K562 (cell line): ENCODE measurements at regions not wholly inside any gene's neighbourhood (a gene's known extent, or its start where the extent isn't known, plus 50 kb on each side); places are given as distances from the start of the nearest gene placed in this dataset.
A peak's percentile ranks its signal among the peaks of the same experiment; 100 is the strongest.

Source experiments
- JUND ChIP-seq, 2 experiments: IDR thresholded peaks; 2 replicates in 1 of 2; 3 replicates in 1 of 2; pipeline ENCODE4 v1.6.1; 2011; ENCODE audit warnings: borderline replicate concordance in 2 of 2, low read depth in 2 of 2, low read length in 2 of 2, improper control_type of control experiment in 1 of 2, missing biosample characterization in 1 of 2, missing genetic modification characterization in 1 of 2, missing genetic modification reagents in 1 of 2
- TBP ChIP-seq: optimal IDR thresholded peaks from 2 replicates; pipeline ENCODE3; 2011; ENCODE audit warnings: low read depth, low read length, improper control_type of control experiment
- ZEB2 ChIP-seq: fragments of 450-650 bp; IDR thresholded peaks from 2 replicates; pipeline ENCODE4 v1.6.1; 2016
- TF ChIP-seq, protein P1 (sequence below): sonication (generic); formaldehyde crosslinking; IDR thresholded peaks from 2 replicates; pipeline ENCODE4 v1.9.0; 2022; ENCODE audit warnings: mild to moderate bottlenecking, missing genetic modification reagents
- TF ChIP-seq, protein P2 (sequence below): fragments of 250-450 bp; sonication (Bioruptor Pico); IDR thresholded peaks from 2 replicates; pipeline ENCODE4 v1.8.0; 2021; ENCODE audit warnings: borderline replicate concordance, mild to moderate bottlenecking, moderate library complexity; ENCODE audit not compliant: poor library complexity, severe bottlenecking
- TF ChIP-seq, protein P3 (sequence below): fragments of 250-450 bp; sonication (Bioruptor Pico); IDR thresholded peaks from 2 replicates; pipeline ENCODE4 v1.4.0; 2020

DNA sequence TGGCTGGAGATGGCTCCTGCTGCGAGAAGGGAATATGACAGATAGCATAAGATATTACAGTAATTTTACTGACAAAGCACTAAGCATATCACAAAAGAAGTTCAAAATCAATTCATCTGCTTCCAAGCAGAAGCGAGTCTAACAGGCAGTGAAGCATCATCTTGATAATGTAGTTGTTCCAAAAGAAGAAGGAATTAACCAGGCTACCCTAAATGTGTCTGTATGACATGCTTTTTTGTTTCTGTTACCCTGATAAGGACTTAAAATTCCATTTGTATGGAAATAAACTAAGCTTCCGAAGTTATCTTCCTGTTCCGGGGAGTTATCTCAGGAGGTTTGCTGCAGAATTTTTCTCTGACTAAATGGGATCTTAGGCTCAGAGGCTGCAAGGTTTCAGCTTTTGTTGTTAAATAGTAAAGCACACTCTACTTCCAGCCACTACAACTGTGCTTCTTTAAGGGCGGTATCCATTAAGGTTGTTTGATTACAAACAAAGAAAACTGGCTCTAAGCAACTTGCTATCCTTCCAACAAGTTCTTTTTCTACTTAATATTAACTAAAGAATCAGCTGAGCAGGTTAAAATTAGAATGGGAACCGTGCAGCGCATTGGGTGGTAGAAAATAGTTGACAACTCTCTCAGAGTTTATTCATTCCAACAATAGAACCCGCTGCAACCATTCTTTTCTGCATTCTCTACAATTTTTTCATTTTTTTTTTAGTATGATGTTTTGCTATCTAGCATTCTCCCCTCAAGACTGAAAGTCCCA lies 607.3 kb downstream of the UQCRFS1 start:
- TF ChIP-seq TBP = peak; percentile 37
- TF ChIP-seq ZEB2 = no peak
- TF ChIP-seq, protein P1, sequence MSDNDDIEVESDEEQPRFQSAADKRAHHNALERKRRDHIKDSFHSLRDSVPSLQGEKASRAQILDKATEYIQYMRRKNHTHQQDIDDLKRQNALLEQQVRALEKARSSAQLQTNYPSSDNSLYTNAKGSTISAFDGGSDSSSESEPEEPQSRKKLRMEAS (CRISPR knock-in tag) = no peak
- TF ChIP-seq, protein P2, sequence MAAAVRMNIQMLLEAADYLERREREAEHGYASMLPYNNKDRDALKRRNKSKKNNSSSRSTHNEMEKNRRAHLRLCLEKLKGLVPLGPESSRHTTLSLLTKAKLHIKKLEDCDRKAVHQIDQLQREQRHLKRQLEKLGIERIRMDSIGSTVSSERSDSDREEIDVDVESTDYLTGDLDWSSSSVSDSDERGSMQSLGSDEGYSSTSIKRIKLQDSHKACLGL (CRISPR knock-in tag) = no peak
- 0 out of 2 replicates have a peak, but pooled peaks have one; percentile 43 for TF ChIP-seq JUND (IDR thresholded peaks at IDR 0.05; ENCODE audit: borderline replicate concordance, low read depth, low read length)
- peak; percentile 56; the same call in 1 of the 3 replicates for TF ChIP-seq JUND (tag; IDR thresholded peaks at IDR 0.05; ENCODE audit: borderline replicate concordance, low read depth, low read length)
- TF ChIP-seq, protein P3, sequence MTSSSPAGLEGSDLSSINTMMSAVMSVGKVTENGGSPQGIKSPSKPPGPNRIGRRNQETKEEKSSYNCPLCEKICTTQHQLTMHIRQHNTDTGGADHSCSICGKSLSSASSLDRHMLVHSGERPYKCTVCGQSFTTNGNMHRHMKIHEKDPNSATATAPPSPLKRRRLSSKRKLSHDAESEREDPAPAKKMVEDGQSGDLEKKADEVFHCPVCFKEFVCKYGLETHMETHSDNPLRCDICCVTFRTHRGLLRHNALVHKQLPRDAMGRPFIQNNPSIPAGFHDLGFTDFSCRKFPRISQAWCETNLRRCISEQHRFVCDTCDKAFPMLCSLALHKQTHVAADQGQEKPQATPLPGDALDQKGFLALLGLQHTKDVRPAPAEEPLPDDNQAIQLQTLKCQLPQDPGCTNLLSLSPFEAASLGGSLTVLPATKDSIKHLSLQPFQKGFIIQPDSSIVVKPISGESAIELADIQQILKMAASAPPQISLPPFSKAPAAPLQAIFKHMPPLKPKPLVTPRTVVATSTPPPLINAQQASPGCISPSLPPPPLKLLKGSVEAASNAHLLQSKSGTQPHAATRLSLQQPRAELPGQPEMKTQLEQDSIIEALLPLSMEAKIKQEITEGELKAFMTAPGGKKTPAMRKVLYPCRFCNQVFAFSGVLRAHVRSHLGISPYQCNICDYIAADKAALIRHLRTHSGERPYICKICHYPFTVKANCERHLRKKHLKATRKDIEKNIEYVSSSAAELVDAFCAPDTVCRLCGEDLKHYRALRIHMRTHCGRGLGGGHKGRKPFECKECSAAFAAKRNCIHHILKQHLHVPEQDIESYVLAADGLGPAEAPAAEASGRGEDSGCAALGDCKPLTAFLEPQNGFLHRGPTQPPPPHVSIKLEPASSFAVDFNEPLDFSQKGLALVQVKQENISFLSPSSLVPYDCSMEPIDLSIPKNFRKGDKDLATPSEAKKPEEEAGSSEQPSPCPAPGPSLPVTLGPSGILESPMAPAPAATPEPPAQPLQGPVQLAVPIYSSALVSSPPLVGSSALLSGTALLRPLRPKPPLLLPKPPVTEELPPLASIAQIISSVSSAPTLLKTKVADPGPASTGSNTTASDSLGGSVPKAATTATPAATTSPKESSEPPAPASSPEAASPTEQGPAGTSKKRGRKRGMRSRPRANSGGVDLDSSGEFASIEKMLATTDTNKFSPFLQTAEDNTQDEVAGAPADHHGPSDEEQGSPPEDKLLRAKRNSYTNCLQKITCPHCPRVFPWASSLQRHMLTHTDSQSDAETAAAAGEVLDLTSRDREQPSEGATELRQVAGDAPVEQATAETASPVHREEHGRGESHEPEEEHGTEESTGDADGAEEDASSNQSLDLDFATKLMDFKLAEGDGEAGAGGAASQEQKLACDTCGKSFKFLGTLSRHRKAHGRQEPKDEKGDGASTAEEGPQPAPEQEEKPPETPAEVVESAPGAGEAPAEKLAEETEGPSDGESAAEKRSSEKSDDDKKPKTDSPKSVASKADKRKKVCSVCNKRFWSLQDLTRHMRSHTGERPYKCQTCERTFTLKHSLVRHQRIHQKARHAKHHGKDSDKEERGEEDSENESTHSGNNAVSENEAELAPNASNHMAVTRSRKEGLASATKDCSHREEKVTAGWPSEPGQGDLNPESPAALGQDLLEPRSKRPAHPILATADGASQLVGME (CRISPR knock-in tag) = no peak
